Coronary artery (tissue), 2 donors: ENCODE measurements at regions not wholly inside any gene's neighbourhood (a gene's known extent, or its start where the extent isn't known, plus 50 kb on each side); places are given as distances from the start of the nearest gene placed in this dataset.
A peak's percentile ranks its signal among the peaks of the same experiment; 100 is the strongest.

Source experiments
- DNase-seq: peaks from one replicate; pipeline ENCODE4 v3.0.0-alpha.2; 2017; ENCODE audit warnings: low spot score
- H3K27ac ChIP-seq, 2 donors: fragments of 200-600 bp; sonication (generic); one replicate each; pipeline ENCODE4 v1.5.1; 2016 to 2019
- H3K4me3 ChIP-seq: fragments of 200-600 bp; sonication (generic); 2 replicates; pipeline ENCODE4 v1.5.1; 2016; ENCODE audit warnings: mild to moderate bottlenecking, moderate library complexity
- TF ChIP-seq, protein P1 (sequence below): fragments of 200-600 bp; sonication (generic); IDR thresholded peaks from one replicate; pipeline ENCODE4 v1.5.1; 2019; ENCODE audit warnings: antibody characterized with exemption

DNA sequence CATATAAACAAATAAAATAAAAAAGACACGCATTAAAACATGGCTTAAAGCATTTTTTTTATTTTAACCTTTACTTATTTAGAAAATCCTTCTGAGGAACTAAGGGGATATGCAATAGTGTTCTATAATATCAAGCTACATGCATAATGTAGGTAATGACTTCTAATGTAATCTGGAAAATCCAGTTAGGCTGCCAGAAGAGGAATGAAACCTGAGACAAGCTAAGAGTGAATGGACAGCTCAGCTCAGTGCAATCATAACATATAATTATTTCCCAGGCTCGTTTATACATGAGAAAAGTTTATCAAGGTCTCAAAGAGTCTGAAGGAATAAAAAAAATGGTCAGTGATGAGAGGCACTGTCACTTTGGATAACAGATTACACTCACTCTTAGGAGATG lies 649.0 kb upstream of the PCDH15 start:
- TF ChIP-seq, protein P1, sequence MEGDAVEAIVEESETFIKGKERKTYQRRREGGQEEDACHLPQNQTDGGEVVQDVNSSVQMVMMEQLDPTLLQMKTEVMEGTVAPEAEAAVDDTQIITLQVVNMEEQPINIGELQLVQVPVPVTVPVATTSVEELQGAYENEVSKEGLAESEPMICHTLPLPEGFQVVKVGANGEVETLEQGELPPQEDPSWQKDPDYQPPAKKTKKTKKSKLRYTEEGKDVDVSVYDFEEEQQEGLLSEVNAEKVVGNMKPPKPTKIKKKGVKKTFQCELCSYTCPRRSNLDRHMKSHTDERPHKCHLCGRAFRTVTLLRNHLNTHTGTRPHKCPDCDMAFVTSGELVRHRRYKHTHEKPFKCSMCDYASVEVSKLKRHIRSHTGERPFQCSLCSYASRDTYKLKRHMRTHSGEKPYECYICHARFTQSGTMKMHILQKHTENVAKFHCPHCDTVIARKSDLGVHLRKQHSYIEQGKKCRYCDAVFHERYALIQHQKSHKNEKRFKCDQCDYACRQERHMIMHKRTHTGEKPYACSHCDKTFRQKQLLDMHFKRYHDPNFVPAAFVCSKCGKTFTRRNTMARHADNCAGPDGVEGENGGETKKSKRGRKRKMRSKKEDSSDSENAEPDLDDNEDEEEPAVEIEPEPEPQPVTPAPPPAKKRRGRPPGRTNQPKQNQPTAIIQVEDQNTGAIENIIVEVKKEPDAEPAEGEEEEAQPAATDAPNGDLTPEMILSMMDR = no peak
- no peak overlapping the region for H3K27ac ChIP-seq
- no peak for DNase-seq
- no peak overlapping the region for H3K4me3 ChIP-seq

DNA sequence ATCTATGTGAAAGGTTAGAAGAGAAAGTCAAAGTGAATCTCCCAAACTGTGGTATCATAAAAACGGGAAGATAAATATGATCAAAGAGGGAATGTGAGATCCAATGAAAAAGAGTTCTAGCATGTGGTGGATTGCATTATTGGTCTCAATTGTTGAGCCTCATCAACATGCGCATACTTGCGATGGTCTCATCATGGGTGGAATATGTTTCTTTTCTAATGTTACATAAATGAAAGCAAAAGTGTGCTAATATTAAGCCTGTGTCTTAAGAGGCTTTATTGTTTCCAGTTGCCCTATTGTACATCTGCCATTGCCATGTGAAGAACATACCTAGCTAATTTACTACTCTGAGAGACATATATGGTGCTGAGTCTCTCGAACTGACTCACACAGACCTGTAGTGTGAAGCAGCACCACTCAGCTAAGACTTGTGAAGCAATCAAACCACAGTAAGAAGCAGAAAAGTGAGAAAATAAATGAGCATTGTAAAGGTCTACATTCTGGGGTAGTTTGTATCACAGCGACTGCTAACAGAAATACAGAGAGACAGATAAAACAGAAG lies 645.5 kb upstream of the PCDH15 start:
- Histone ChIP-seq H3K27ac (no peak overlapping the region), H3K4me3 (no peak overlapping the region)
- TF ChIP-seq, protein P1 = no peak
- DNase-seq = no peak

DNA sequence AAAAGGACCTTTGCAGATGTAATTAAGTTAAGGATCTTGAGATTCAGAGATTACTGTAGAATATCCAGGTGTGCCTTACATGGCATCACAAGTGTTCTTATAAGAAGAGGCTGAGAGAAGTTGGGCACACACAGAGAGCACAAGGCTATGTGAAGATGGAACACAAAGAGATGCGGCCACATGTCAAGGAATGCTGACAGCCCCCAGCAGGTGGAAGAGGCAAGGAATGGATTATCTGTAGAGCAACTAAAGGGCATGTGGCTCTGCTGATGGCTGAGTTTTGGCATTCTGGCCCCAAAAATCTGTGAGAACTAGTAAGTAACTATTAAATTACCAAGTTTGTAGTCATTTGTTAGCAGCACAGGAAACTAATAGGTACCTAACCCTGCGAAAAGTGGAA lies 640.7 kb upstream of the PCDH15 start:
- H3K27ac ChIP-seq = no peak overlapping the region
- no peak for DNase-seq
- TF ChIP-seq, protein P1 = no peak
- no peak overlapping the region for H3K4me3 ChIP-seq

DNA sequence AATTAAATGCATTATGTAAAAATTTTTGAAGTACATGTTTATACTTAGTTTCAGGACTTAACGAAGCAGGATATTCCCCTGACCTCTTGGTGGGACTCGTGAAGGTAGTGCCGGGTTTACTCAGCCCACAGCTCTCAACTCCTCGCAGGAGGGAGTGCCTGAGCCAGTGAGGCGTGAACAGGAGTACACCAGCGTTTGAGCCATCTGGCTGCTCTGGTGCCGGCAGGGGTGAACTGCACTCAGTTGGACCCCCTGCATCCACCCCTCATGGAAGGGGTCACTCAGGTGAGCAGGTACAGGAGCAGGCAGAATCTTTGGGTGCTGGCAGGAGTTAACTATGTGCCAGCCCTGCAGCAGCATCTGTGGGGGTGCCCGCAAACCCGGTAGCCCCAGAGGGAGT lies 625.1 kb upstream of the PCDH15 start:
- TF ChIP-seq, protein P1 = no peak
- Histone ChIP-seq H3K27ac (no peak overlapping the region), H3K4me3 (no peak overlapping the region)
- no peak for DNase-seq

DNA sequence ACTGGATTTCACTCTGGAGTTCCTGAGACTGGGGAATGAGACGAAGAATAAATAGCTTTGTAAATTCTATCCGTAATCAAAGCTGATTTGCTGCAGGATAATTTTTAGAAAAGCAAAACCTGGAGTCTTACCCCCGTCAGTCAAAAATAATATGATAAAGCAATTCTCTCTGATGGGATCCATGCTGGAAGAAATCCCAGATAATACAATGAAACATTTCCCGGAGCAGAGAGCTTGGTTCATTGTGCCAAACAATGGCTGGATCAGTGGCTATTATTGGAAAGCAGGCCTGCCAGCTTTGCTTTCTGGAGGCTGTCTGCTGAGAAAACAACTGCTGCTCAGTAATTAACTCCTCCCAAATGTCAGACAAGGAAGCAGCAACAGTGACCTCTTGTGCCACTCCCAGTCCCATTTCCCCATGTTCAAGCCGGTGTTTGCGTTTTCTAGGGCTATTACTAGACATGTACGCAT lies 609.4 kb upstream of the PCDH15 start:
- TF ChIP-seq, protein P1 = no peak

DNA sequence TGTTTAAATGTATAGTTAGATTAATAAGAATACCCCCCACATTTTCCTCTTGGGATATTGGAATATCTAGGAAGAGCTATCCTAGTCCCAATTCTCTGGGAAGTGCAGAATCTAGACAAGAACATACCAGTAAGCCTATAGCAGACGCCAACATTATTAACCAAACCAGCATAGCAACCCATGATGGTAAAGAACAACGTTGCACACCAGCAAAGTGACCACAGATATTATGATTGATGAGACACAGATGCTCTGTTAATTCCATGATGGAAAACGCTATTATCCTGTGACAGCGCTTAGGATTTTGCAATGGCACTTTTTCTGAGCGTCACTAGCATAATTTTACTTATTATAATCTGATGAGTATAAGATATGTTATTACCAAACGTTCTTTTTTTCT lies 603.1 kb upstream of the PCDH15 start:
- TF ChIP-seq, protein P1 = no peak
- H3K27ac ChIP-seq = no peak overlapping the region

More for the DNA sequence above, 609.4 kb upstream of the PCDH15 start:
- no peak for DNase-seq
- peak overlapping the region; percentile 17 for H3K4me3 ChIP-seq
- no peak overlapping the region for H3K27ac ChIP-seq

DNA sequence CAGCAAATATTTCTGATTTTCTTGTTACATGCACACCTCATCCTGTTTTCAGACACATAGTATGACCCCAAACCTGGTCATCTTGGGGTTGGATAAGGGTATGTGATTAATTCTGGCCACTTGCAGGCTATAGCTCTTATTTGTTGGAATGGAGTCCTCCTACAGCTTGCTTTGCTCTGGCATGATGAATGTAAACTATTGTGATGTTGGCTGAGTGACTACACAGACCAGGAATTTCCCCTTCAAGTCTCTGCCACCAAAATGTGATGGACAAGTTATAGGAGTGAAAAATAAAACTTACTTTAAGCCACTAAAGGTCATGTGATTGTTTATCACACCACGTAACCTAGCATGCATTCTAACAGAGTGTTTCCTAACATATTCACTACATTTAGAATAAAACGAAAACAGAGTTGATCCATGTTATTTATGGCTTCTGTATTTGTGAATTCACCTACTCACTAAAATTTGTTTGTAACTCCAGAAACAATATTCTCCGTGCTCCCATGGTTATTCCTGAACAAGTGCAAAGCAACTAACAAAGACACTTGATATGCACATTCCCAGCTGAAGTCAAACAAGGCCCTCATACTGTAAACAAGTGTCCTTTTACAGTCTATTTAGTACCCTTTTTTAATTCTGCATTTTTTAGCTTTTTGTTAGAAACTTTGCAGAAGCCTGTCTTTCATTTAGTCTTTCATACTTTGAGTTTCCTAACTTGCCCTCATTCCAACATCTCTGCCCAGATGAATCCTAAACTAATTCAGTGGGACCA lies 599.2 kb upstream of the PCDH15 start:
- TF ChIP-seq, protein P1 = no peak
- Histone ChIP-seq H3K27ac (no peak overlapping the region), H3K4me3 (no peak overlapping the region)
- DNase-seq = no peak

More for the DNA sequence above, 603.1 kb upstream of the PCDH15 start:
- DNase-seq = no peak
- no peak overlapping the region for H3K4me3 ChIP-seq
